Panc1 (cell line): ENCODE measurements at regions not wholly inside any gene's neighbourhood (a gene's known extent, or its start where the extent isn't known, plus 50 kb on each side); places are given as distances from the start of the nearest gene placed in this dataset.

ENCODE experiments used
- ATAC-seq: fragments of 200-7000 bp; cut with Tn5 transposase; 2 replicates; pipeline ENCODE4 v1.9.1; 2020; ENCODE audit warnings: mild to moderate bottlenecking, moderate library complexity
- BruUV-seq: library from RNA; stranded (reverse); fragments of 400-500 nt; replicated peaks from 2 replicates; lab custom pipeline; 2021; lab: Mats Ljungman, UMichigan
- CTCF ChIA-PET: fragments of 300-600 bp; sonication (Branson Sonifier 250); formaldehyde crosslinking; loops from one replicate; lab custom pipeline; 2022; ENCODE audit warnings: antibody characterized with exemption; lab: Charles Lee
- POLR2A ChIA-PET: fragments of 300-600 bp; sonication (Branson Sonifier 250); formaldehyde crosslinking; loops from one replicate; lab custom pipeline; 2022; ENCODE audit warnings: antibody characterized with exemption; lab: Charles Lee
- DNase-seq: peaks from one replicate; pipeline ENCODE4 v3.0.0-alpha.2; 2010; ENCODE audit warnings: low read depth, low spot score
- H3K27ac ChIP-seq: 2 replicates; pipeline ENCODE4 v1.5.1; 2011; ENCODE audit warnings: mild to moderate bottlenecking, low read length, inconsistent platforms
- H3K27me3 ChIP-seq: fragments of 200-500 bp; sonication (Bioruptor generic); 2 replicates; pipeline ENCODE4 v1.6.0; 2014; ENCODE audit warnings: low read length, inconsistent platforms; ENCODE audit not compliant: control insufficient read depth, insufficient read depth
- H3K36me3 ChIP-seq: fragments of 200-500 bp; sonication (Bioruptor generic); 2 replicates; pipeline ENCODE4 v1.5.1; 2014; ENCODE audit warnings: inconsistent platforms, mild to moderate bottlenecking, low read length, moderate library complexity; ENCODE audit not compliant: control insufficient read depth, insufficient read depth
- H3K4me1 ChIP-seq: 2 replicates; pipeline ENCODE4 v1.5.1; 2011; ENCODE audit warnings: inconsistent platforms, mild to moderate bottlenecking, low read length, moderate library complexity; ENCODE audit not compliant: control insufficient read depth, insufficient read depth
- H3K4me3 ChIP-seq, 2 experiments: 2 replicates each; pipeline ENCODE4 v1.5.1; 2011 to 2012; ENCODE audit warnings: low read depth in 2 of 2, low read length in 2 of 2, mild to moderate bottlenecking in 2 of 2, inconsistent platforms in 1 of 2, moderate library complexity in 1 of 2
- H3K9me3 ChIP-seq: fragments of 200-500 bp; sonication (Bioruptor generic); 2 replicates; pipeline ENCODE4 v1.5.1; 2014; ENCODE audit warnings: low read depth, mild to moderate bottlenecking, inconsistent platforms, low read length, moderate library complexity; ENCODE audit not compliant: control insufficient read depth, insufficient read depth
- POLR2AphosphoS5 ChIP-seq: IDR thresholded peaks from 2 replicates; pipeline ENCODE4 v1.6.1; 2012; ENCODE audit warnings: mild to moderate bottlenecking, low read depth, low read length, moderate library complexity
- SIN3A ChIP-seq: IDR thresholded peaks from 2 replicates; pipeline ENCODE4 v1.6.1; 2012; ENCODE audit warnings: low read depth, mild to moderate bottlenecking, low read length, moderate library complexity, borderline replicate concordance; ENCODE audit not compliant: insufficient read depth
- TCF7L2 ChIP-seq: IDR thresholded peaks from 2 replicates; pipeline ENCODE4 v1.6.1; 2011; ENCODE audit warnings: mild to moderate bottlenecking, low read depth, low read length, inconsistent platforms
- in situ Hi-C: cut with HindIII; loops from 2 replicates; pipeline ENCODE4 v1.10.0; 2016; ENCODE audit warnings: low sequenced_read_pairs, low pct_unique_long_range_greater_than_20kb
- intact Hi-C: fragments of 100-400 bp; cut with micrococcal nuclease; formaldehyde crosslinking; loops from one replicate; pipeline ENCODE4 v1.10.0; 2022; ENCODE audit not compliant: unreplicated experiment
- TF ChIP-seq, protein P1 (sequence below): fragments of 450-650 bp; IDR thresholded peaks from 2 replicates; pipeline ENCODE4 v1.5.1; 2017; ENCODE audit warnings: mild to moderate bottlenecking
- TF ChIP-seq, protein P2 (sequence below), 2 experiments: IDR thresholded peaks; 2 replicates each; pipeline ENCODE4 v1.6.1; 2011 to 2012; ENCODE audit warnings: low read depth in 2 of 2, control low read depth in 1 of 2, low read length in 1 of 2, mild to moderate bottlenecking in 1 of 2, moderate library complexity in 1 of 2; ENCODE audit not compliant: insufficient read depth in 1 of 2

DNA sequence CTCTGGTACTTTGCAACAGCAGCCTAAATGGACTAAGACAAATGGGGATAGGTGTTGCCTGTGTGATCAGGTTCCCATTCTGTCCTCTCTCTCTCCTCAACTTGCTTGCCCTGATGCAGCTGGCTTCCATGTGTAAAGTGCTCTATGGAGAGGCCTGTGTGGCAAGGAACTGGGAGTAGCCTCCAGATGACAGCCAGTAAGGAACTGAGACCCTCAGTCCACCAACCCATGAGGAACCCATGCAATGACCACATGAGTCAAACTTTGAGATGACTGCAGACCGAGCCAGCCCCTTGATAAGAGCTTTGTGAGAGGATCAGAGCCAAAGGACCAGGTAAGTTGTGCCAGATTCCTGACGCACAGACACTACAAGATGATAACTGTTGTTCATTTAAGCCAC is 74.6 kb upstream of the ADPGK start:
- DNase-seq, result no peak
- Histone ChIP-seq H3K4me1 (no peaks in the 10 kb centered on the region), H3K9me3 (no peaks in the 10 kb centered on the region), H3K27me3 (no peaks in the 10 kb centered on the region), H3K4me3 (no peak overlapping the region), H3K27ac (no peak overlapping the region), H3K36me3 (no peaks in the 10 kb centered on the region)
- in situ Hi-C loops (no loop called here), intact Hi-C loops (no loop called here)
- CTCF ChIA-PET, result no interaction called here
- no TSS peak for BruUV-seq
- no peak for ATAC-seq
- POLR2A ChIA-PET, result no interaction called here
- TF ChIP-seq SIN3A (no peak), POLR2AphosphoS5 (no peak), TCF7L2 (no peak)
- TF ChIP-seq, protein P1, sequence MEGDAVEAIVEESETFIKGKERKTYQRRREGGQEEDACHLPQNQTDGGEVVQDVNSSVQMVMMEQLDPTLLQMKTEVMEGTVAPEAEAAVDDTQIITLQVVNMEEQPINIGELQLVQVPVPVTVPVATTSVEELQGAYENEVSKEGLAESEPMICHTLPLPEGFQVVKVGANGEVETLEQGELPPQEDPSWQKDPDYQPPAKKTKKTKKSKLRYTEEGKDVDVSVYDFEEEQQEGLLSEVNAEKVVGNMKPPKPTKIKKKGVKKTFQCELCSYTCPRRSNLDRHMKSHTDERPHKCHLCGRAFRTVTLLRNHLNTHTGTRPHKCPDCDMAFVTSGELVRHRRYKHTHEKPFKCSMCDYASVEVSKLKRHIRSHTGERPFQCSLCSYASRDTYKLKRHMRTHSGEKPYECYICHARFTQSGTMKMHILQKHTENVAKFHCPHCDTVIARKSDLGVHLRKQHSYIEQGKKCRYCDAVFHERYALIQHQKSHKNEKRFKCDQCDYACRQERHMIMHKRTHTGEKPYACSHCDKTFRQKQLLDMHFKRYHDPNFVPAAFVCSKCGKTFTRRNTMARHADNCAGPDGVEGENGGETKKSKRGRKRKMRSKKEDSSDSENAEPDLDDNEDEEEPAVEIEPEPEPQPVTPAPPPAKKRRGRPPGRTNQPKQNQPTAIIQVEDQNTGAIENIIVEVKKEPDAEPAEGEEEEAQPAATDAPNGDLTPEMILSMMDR, result no peak
- TF ChIP-seq, protein P2, sequence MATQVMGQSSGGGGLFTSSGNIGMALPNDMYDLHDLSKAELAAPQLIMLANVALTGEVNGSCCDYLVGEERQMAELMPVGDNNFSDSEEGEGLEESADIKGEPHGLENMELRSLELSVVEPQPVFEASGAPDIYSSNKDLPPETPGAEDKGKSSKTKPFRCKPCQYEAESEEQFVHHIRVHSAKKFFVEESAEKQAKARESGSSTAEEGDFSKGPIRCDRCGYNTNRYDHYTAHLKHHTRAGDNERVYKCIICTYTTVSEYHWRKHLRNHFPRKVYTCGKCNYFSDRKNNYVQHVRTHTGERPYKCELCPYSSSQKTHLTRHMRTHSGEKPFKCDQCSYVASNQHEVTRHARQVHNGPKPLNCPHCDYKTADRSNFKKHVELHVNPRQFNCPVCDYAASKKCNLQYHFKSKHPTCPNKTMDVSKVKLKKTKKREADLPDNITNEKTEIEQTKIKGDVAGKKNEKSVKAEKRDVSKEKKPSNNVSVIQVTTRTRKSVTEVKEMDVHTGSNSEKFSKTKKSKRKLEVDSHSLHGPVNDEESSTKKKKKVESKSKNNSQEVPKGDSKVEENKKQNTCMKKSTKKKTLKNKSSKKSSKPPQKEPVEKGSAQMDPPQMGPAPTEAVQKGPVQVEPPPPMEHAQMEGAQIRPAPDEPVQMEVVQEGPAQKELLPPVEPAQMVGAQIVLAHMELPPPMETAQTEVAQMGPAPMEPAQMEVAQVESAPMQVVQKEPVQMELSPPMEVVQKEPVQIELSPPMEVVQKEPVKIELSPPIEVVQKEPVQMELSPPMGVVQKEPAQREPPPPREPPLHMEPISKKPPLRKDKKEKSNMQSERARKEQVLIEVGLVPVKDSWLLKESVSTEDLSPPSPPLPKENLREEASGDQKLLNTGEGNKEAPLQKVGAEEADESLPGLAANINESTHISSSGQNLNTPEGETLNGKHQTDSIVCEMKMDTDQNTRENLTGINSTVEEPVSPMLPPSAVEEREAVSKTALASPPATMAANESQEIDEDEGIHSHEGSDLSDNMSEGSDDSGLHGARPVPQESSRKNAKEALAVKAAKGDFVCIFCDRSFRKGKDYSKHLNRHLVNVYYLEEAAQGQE (IDR thresholded peaks at IDR 0.05; ENCODE audit: insufficient read depth in 1 of 2, low read depth in 2 of 2, low read length in 1 of 2), result no peak

DNA sequence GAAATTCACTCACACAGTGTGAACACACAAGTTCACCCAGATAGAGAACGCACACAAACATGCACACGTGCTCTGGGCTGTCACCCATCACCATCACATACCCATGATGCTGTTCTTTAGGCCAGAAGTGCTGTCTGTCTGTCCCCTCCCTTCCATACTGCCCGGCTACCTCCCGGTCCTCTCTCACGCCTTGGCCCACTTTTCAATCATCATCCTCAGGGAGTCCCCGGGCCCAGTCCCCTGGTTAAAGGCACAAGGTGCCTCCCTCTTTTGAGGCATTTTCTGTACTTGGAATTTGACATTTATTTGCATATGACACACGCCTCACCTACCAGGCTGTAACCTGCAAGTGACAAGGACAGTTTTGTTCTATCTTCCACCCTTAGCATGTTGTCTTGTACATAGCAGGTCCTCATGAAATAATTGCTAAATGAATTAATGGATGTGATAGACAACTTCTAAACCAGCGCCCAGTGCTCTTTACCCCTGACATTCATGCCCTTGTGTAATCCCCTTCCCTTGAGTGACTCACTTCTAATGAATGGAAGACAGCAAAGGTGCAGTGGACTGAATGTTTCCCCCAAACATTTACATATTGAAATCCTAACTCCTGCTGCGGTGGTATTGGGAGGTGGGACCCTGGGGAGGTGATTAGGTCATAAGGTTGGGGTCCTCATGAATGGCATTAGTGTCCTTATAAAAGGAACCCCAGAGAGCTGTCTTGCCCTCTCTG is 73.9 kb upstream of the ADPGK start:
- TF ChIP-seq, protein P1, result no peak
- TF ChIP-seq, protein P2 (IDR thresholded peaks at IDR 0.05; ENCODE audit: insufficient read depth in 1 of 2, low read depth in 2 of 2, low read length in 1 of 2), result no peak
- no peak for TF ChIP-seq SIN3A
- no peak for TF ChIP-seq POLR2AphosphoS5
- no peak for TF ChIP-seq TCF7L2
- Histone ChIP-seq H3K9me3 (no peaks in the 10 kb centered on the region), H3K4me3 (no peak overlapping the region), H3K27me3 (no peaks in the 10 kb centered on the region), H3K27ac (no peak overlapping the region), H3K36me3 (no peaks in the 10 kb centered on the region), H3K4me1 (no peaks in the 10 kb centered on the region)
- no TSS peak for BruUV-seq
- DNase-seq (no peak), ATAC-seq (no peak)
- CTCF ChIA-PET, result no interaction called here
- POLR2A ChIA-PET, result no interaction called here
- intact Hi-C loops, result no loop called here
- in situ Hi-C loops, result no loop called here
